ENCODE measurements at regions not wholly inside any gene's neighbourhood (a gene's known extent, or its start where the extent isn't known, plus 50 kb on each side); places are given as distances from the start of the nearest gene placed in this dataset.
A peak's percentile ranks its signal among the peaks of the same experiment; 100 is the strongest.

- DNase-seq = no peak
These were observed 89.7 kb upstream of the CARD18 start for GRCh38 chr11:105229257-105229656.

- DNase-seq = no peak
These were observed 87.8 kb upstream of the CARD18 start for GRCh38 chr11:105227363-105227762.

GRCh38 chr11:105226766-105227165 lies 87.2 kb upstream of the CARD18 start:
- no peak for DNase-seq

GRCh38 chr11:105226091-105226490 lies 86.5 kb upstream of the CARD18 start:
- no peak for DNase-seq

- DNase-seq = no peak
These were observed 85.1 kb upstream of the CARD18 start for GRCh38 chr11:105224482-105225253.

GRCh38 chr11:105220121-105220520 lies 80.6 kb upstream of the CARD18 start:
- peak; percentile 83 to 87 for DNase-seq

- DNase-seq = peak in 1 of 2 donors; percentile 9
These were observed 80.1 kb upstream of the CARD18 start for GRCh38 chr11:105219670-105220069.

GRCh38 chr11:105219269-105219668 lies 79.7 kb upstream of the CARD18 start:
- DNase-seq = no peak

- DNase-seq = no peak
These were observed 76.0 kb upstream of the CARD18 start for GRCh38 chr11:105215528-105215927.

GRCh38 chr11:105211806-105212554 lies 72.4 kb upstream of the CARD18 start:
- DNase-seq = no peak

GRCh38 chr11:105208019-105208418 lies 68.5 kb upstream of the CARD18 start:
- DNase-seq = peak; percentile 25 to 44

GRCh38 chr11:105206633-105207032 lies 67.1 kb upstream of the CARD18 start:
- no peak for DNase-seq

GRCh38 chr11:105204636-105205035 lies 65.1 kb upstream of the CARD18 start:
- DNase-seq = peak in 1 of 2 donors; percentile 45

GRCh38 chr11:105203569-105204240 lies 64.1 kb upstream of the CARD18 start:
- DNase-seq = no peak

- DNase-seq = no peak
These were observed 63.4 kb upstream of the CARD18 start for GRCh38 chr11:105202844-105203548.

GRCh38 chr11:105202422-105202821 lies 62.9 kb upstream of the CARD18 start:
- DNase-seq = no peak

GRCh38 chr11:105201166-105201565 lies 61.6 kb upstream of the CARD18 start:
- no peak for DNase-seq

GRCh38 chr11:105197071-105197815 lies 57.7 kb upstream of the CARD18 start:
- DNase-seq = no peak

- no peak for DNase-seq
These were observed 53.7 kb upstream of the CARD18 start for GRCh38 chr11:105193260-105193659.

GRCh38 chr11:105192115-105192514 lies 52.5 kb upstream of the CARD18 start:
- DNase-seq = no peak

GRCh38 chr11:105189581-105189980 lies 50.0 kb upstream of the CARD18 start:
- DNase-seq = peak; percentile 72 to 91
